Retinal pigment epithelial cell (primary cell): ENCODE measurements at regions not wholly inside any gene's neighbourhood (a gene's known extent, or its start where the extent isn't known, plus 50 kb on each side); places are given as distances from the start of the nearest gene placed in this dataset.
"Not testable (repeated sequence)": the region's sequence is repeated elsewhere in the genome, so short reads cannot be mapped to it uniquely, and the experiment has no call there.

Experiments used
- DNase-seq: peaks from one replicate; pipeline ENCODE4 v3.0.0-alpha.2; 2010; ENCODE audit warnings: low read depth
- H3K4me3 ChIP-seq: 2 replicates; pipeline ENCODE4 v1.5.1; 2011; ENCODE audit warnings: mild to moderate bottlenecking, low read length, control low read depth, moderate library complexity
- TF ChIP-seq, protein P1 (sequence below): conservative IDR thresholded peaks from 2 replicates; pipeline ENCODE4 v1.5.1; 2011; ENCODE audit warnings: low read depth, low read length, control low read depth, inconsistent platforms

DNA sequence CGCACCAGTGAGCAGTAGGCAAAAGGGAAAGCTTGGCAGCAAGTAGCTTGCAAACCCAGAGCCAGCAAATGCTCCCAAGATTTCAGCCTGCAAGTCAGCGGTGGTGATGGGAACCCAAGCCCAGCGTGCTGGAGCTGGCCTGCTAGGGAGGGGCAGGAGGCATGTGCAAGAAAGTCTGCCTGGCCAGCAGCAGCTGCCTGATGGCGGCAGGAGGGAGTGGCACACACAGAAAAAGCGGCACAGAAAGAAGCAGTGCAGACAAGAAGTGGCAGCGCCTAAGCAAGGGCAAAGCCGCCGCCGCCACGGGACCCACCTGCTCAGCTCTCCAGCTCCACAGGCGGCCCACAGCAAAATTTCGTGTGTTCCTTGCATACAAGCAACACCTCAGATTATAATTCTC lies 1206.5 kb upstream of the PABPC4L start:
- H3K4me3 ChIP-seq = no peak overlapping the region
- TF ChIP-seq, protein P1, sequence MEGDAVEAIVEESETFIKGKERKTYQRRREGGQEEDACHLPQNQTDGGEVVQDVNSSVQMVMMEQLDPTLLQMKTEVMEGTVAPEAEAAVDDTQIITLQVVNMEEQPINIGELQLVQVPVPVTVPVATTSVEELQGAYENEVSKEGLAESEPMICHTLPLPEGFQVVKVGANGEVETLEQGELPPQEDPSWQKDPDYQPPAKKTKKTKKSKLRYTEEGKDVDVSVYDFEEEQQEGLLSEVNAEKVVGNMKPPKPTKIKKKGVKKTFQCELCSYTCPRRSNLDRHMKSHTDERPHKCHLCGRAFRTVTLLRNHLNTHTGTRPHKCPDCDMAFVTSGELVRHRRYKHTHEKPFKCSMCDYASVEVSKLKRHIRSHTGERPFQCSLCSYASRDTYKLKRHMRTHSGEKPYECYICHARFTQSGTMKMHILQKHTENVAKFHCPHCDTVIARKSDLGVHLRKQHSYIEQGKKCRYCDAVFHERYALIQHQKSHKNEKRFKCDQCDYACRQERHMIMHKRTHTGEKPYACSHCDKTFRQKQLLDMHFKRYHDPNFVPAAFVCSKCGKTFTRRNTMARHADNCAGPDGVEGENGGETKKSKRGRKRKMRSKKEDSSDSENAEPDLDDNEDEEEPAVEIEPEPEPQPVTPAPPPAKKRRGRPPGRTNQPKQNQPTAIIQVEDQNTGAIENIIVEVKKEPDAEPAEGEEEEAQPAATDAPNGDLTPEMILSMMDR = no peak
- DNase-seq = no peak

DNA sequence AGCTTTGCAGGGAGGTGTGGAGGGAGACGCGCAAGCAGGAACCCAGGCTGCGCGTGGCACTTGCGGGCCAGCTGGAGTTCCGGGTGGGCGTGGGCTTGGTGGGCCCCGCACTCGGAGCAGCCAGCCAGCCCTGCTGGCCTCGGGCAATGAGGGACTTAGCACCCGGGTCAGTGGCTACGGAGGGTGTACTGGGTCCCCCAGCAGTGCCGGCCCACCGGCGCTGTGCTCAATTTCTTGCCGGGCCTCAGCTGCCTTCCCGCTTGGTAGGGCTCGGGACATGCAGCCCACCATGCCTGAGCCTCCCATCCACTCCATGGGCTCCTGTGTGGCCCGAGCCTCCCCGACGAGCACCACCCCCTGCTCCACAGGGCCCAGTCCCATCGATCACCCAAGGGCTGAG lies 1205.0 kb upstream of the PABPC4L start:
- H3K4me3 ChIP-seq, DNase-seq: not testable (repeated sequence)

DNA sequence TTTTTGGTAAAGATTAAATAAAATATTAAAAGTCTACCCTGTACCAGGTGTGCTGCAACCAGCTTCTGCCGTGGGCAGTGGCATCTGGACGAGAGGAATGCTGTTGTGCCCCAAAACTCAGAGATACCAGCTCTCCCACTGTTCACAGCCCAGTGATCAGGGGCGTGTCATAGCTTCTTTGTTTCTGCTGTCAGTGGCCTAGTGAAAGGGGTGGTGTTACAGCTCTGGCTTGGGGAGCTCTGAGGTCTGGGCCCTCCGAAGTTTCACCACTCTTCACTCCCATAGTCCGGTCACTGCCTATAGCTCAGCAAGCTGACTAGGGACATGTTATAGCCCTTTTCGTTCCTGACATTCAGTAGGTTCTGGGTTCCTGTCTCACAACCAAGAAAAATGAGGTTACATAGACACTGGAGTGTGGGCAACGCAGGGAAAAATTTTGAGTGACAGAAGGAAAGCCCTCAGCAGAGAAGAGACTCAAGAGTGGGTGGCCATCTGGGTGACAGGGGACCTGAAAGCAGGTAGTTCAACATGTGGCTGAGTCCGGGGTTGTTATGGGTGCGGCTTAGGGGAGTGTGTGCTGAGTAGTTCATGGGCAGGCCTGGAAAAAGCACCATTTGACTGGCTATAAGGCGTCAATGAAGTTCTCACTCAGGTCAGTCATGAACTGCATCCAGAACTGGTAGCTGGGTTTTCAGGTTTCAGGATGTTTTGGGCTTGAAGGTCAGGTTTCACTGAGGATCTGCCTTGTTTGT lies 1184.4 kb upstream of the PABPC4L start:
- TF ChIP-seq, protein P1 = no peak
- no peak overlapping the region for H3K4me3 ChIP-seq
- DNase-seq = no peak

DNA sequence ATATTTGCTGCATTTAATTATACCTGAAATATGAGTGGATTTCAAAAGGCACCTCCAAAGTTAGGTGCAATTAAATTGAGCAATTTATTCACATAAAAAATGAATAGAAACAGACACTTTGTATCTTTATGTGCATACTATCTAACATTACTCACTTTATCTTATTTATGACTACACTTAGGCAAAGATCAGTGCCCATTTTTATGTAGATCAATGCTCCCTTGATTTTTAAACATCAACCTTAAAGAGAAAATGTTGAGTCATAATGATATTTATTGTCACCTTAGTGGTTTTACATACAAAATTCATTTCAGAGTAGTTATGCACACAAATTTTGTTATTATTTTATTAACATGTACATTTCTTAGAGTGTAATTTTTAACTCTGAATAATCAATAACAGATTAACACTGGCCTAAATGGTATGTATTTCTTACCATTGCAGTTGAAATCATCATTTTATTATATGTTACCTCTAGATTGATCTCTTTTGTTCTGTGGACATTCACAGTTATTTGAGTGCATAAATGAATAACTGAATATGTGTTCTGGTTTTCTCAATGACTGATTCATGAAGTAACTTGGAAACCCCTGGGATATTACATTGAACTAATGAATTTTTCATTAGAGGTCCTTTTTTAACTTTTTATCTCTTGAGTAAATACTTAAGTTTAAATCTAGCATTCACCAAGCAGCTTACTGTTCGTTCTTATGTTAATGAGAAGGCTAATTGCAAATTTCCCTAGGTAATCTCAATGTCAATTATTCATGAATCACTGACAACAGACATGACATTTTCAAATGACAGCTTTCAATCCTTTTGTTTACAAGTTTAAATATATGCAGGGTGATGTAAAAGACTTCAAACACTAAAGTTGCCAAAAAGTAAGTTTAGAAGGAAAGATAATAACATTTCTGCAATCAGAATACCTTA lies 1182.0 kb upstream of the PABPC4L start:
- DNase-seq = no peak
- H3K4me3 ChIP-seq = no peak overlapping the region
- TF ChIP-seq, protein P1 = no peak

DNA sequence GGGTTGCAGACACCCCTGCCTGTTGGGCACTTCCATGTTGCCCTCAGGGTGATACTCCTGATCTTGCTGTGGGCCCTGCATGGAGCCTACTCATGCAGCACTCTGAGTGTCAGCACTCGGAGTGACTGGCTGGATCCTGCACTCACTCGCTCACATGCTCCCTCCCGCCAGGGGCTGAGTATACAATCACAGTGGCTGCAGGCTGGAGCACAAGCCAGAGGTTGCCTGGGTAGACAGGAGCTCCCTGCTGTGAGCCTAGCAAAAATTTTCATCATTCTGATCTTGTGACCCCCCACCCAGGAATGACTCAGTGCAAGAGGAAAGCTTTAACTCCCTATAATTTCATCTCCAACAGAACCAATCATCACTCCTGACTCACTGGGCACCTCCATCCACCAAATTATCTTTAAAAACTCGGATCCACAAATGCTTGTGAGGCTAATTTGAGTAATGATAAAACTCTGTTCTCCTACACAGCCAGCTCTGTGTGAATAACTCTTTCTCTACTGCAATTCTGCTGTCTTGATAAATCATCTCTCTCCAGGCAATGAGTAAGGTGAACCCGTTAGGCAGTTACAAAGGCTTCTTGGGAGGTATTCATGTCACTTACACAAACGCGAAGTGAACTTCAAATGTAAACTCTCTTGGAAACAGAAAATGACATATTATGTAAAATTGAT lies 1180.8 kb upstream of the PABPC4L start:
- no peak overlapping the region for H3K4me3 ChIP-seq
- TF ChIP-seq, protein P1 = no peak
- no peak for DNase-seq

DNA sequence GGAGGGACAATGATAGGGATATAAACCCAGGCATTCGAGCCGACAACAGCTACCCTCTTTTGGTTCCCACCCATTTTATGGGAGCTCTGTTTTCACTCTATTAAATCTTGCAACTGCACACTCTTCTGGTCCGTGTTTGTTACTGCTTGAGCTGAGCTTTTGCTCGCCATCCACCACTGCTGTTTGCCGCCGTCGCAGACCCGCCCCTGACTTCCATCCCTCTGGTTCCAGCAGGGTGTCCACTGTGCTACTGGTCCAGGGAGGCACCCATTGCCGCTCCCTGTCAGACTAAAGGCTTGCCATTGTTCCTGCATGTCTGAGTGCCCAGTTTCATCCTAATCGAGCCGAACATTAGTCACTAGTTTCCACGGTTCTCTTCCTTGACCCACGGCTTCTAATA lies 1170.5 kb upstream of the PABPC4L start:
- H3K4me3 ChIP-seq = no peak overlapping the region
- DNase-seq = no peak
- TF ChIP-seq, protein P1 = no peak

DNA sequence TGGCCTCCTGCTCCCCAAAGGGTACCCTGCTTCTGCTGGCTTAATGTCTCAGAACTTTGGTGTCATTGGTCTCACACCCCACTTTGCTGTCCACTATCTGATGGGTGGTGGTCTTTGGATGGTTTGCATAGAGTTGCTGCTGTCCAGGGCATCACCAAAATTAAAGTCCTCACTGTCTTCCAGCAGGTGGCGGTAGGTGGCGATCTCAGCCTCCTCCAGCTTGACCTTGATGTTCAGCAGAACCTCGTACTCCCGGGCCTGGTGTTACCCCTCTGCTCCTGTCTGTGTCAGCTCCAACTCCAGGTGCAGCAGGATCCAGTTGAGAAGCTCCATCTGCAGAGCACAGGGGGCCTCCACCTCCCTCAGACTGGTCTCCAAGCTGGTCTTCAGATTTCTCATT lies 1169.5 kb upstream of the PABPC4L start:
- TF ChIP-seq, protein P1 = no peak
- H3K4me3 ChIP-seq = no peak overlapping the region
- no peak for DNase-seq
